ENCODE measurements at regions not wholly inside any gene's neighbourhood (a gene's known extent, or its start where the extent isn't known, plus 50 kb on each side); places are given as distances from the start of the nearest gene placed in this dataset.

DNA sequence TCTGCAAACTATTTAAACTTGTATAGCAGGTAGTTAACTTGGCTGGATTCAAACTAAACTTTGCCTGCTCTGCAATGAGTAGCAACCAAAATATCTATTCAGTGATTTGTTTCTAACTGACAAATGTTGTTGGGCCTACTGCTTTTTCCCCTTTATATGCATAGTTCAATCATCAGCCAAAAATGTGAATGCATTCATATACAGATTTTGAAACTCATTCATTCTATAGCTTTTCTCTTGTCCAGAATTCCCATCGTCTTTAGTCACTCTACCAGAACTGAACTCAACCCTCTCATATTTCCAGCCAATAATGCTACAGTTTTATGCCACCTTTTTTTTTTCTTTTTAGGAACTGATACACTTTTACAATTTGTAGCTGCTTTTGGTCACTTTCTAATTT is 599.8 kb downstream of the RPL10L start:
- TF ChIP-seq EZH2phosphoT487 (conservative IDR thresholded peaks at IDR 0.05; ENCODE audit: low read length) = no peak
- Histone ChIP-seq H3K79me2 (ENCODE audit: insufficient read depth, low read length) (no peaks in the 10 kb centered on the region), H3K4me3 (ENCODE audit: insufficient read depth, low read length, poor library complexity, severe bottlenecking) (no peak overlapping the region), H3K9me3 (ENCODE audit: insufficient read depth, low read length) (no peaks in the 10 kb centered on the region), H3K27me3 (ENCODE audit: low read length) (no peaks in the 10 kb centered on the region), H2AFZ (ENCODE audit: low read depth, low read length, severe bottlenecking) (no peak overlapping the region), H3K9me2 (replicated peaks; ENCODE audit: insufficient read depth, low read length) (no peaks in the 10 kb centered on the region), H3K9ac (ENCODE audit: low read length) (no peak overlapping the region), H3K36me3 (ENCODE audit: low read length) (no peaks in the 10 kb centered on the region), H3K4me2 (ENCODE audit: low read depth, low read length, poor library complexity, severe bottlenecking) (no peak overlapping the region), H3K27ac (ENCODE audit: low read depth, low read length) (no peak overlapping the region), H4K20me1 (ENCODE audit: low read depth, low read length) (no peaks in the 10 kb centered on the region), H3F3A (ENCODE audit: insufficient read depth) (no peaks in the 10 kb centered on the region)

DNA sequence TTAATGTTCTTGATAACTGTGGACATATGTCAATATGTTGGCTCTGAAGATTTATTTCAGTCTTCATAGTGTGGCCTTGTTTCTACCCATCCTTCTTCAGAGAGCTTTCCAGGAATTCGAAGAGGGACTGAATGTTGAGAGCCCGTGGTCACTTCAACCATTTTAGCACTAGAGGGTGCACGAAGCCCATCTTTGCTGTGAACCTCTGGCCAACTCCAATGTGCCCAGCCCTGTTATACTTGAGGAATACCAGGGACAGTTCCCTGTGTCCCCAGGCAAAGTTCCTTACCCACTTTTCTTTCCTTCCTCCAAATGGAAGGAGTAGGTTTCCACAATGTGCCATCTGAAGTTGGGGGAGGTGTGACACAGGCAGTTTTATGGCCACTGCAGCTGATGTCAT is 603.5 kb downstream of the RPL10L start:
- Histone ChIP-seq H3K4me3 (ENCODE audit: insufficient read depth, low read length, poor library complexity, severe bottlenecking) (no peak overlapping the region), H3K36me3 (ENCODE audit: low read length) (no peaks in the 10 kb centered on the region), H3K4me2 (ENCODE audit: low read depth, low read length, poor library complexity, severe bottlenecking) (no peak overlapping the region), H3K9me2 (replicated peaks; ENCODE audit: insufficient read depth, low read length) (no peaks in the 10 kb centered on the region), H3K27ac (ENCODE audit: low read depth, low read length) (no peak overlapping the region), H3K9me3 (ENCODE audit: insufficient read depth, low read length) (no peaks in the 10 kb centered on the region), H4K20me1 (ENCODE audit: low read depth, low read length) (no peaks in the 10 kb centered on the region), H3K9ac (ENCODE audit: low read length) (no peak overlapping the region), H3F3A (ENCODE audit: insufficient read depth) (no peaks in the 10 kb centered on the region), H3K79me2 (ENCODE audit: insufficient read depth, low read length) (no peaks in the 10 kb centered on the region), H3K27me3 (ENCODE audit: low read length) (no peaks in the 10 kb centered on the region), H2AFZ (ENCODE audit: low read depth, low read length, severe bottlenecking) (no peak overlapping the region)
- no peak for TF ChIP-seq EZH2phosphoT487 (conservative IDR thresholded peaks at IDR 0.05; ENCODE audit: low read length)
- TF ChIP-seq, protein P1, sequence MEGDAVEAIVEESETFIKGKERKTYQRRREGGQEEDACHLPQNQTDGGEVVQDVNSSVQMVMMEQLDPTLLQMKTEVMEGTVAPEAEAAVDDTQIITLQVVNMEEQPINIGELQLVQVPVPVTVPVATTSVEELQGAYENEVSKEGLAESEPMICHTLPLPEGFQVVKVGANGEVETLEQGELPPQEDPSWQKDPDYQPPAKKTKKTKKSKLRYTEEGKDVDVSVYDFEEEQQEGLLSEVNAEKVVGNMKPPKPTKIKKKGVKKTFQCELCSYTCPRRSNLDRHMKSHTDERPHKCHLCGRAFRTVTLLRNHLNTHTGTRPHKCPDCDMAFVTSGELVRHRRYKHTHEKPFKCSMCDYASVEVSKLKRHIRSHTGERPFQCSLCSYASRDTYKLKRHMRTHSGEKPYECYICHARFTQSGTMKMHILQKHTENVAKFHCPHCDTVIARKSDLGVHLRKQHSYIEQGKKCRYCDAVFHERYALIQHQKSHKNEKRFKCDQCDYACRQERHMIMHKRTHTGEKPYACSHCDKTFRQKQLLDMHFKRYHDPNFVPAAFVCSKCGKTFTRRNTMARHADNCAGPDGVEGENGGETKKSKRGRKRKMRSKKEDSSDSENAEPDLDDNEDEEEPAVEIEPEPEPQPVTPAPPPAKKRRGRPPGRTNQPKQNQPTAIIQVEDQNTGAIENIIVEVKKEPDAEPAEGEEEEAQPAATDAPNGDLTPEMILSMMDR (IDR thresholded peaks at IDR 0.05; ENCODE audit: insufficient read depth, low read length, poor library complexity, severe bottlenecking) = no peak

DNA sequence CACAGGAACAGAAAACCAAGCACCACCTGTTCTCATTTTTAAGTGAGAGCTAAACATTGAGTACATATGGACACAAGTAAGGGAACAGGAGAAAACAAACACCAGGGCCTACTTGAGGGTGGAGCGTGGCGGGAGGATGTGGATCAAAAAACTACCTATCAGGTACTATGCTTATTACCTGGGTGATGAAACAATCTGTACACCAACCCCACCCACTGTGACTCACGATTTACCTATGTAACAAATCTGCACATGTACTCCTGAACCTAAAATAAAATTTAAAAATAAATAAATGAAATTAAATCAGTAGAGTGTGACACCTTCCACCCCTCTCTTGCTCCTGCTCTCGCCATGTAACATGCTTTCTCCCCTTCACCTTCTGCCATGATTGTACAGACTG is 615.5 kb downstream of the RPL10L start:
- TF ChIP-seq EZH2phosphoT487 (conservative IDR thresholded peaks at IDR 0.05; ENCODE audit: low read length) = no peak
- TF ChIP-seq, protein P1 (IDR thresholded peaks at IDR 0.05; ENCODE audit: insufficient read depth, low read length, poor library complexity, severe bottlenecking) = no peak
- H3F3A ChIP-seq (ENCODE audit: insufficient read depth) = no peaks in the 10 kb centered on the region
- no peak overlapping the region for H3K9ac ChIP-seq (ENCODE audit: low read length)
- no peak overlapping the region for H3K4me2 ChIP-seq (ENCODE audit: low read depth, low read length, poor library complexity, severe bottlenecking)
- H3K9me2 ChIP-seq (replicated peaks; ENCODE audit: insufficient read depth, low read length) = no peaks in the 10 kb centered on the region
- no peaks in the 10 kb centered on the region for H3K36me3 ChIP-seq (ENCODE audit: low read length)
- no peaks in the 10 kb centered on the region for H4K20me1 ChIP-seq (ENCODE audit: low read depth, low read length)
- no peak overlapping the region for H2AFZ ChIP-seq (ENCODE audit: low read depth, low read length, severe bottlenecking)
- H3K27ac ChIP-seq (ENCODE audit: low read depth, low read length) = no peak overlapping the region
- no peaks in the 10 kb centered on the region for H3K27me3 ChIP-seq (ENCODE audit: low read length)
- no peaks in the 10 kb centered on the region for H3K79me2 ChIP-seq (ENCODE audit: insufficient read depth, low read length)
- no peak overlapping the region for H3K4me3 ChIP-seq (ENCODE audit: insufficient read depth, low read length, poor library complexity, severe bottlenecking)
- no peaks in the 10 kb centered on the region for H3K9me3 ChIP-seq (ENCODE audit: insufficient read depth, low read length)

DNA sequence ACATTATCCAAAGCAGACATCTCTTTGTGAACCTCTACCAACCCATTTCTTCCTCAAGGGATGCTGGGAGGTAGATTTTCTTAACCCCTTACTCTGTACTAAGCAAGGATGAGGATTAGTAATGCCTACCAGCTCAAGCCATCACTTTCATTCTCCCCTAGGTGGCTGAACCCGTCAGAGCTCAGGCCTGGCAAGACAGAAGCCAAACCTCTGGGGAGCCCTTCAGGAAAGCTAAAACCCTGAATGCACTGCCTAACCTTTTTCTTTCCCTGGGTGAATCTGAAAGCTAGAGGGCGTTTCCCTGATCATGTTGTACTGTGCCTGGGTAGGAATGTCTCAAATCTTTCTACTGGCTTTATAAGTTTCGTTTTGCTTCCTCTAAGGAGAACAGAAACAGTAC is 617.3 kb downstream of the RPL10L start:
- H4K20me1 ChIP-seq (ENCODE audit: low read depth, low read length) = no peaks in the 10 kb centered on the region
- no peak overlapping the region for H3K9ac ChIP-seq (ENCODE audit: low read length)
- no peak overlapping the region for H3K27ac ChIP-seq (ENCODE audit: low read depth, low read length)
- H3K79me2 ChIP-seq (ENCODE audit: insufficient read depth, low read length) = no peaks in the 10 kb centered on the region
- no peaks in the 10 kb centered on the region for H3K36me3 ChIP-seq (ENCODE audit: low read length)
- H3K9me2 ChIP-seq (replicated peaks; ENCODE audit: insufficient read depth, low read length) = no peaks in the 10 kb centered on the region
- H3F3A ChIP-seq (ENCODE audit: insufficient read depth) = no peaks in the 10 kb centered on the region
- no peak overlapping the region for H3K4me3 ChIP-seq (ENCODE audit: insufficient read depth, low read length, poor library complexity, severe bottlenecking)
- H3K9me3 ChIP-seq (ENCODE audit: insufficient read depth, low read length) = no peaks in the 10 kb centered on the region
- no peaks in the 10 kb centered on the region for H3K27me3 ChIP-seq (ENCODE audit: low read length)
- TF ChIP-seq EZH2phosphoT487 (conservative IDR thresholded peaks at IDR 0.05; ENCODE audit: low read length) = no peak
- TF ChIP-seq, protein P1 (IDR thresholded peaks at IDR 0.05; ENCODE audit: insufficient read depth, low read length, poor library complexity, severe bottlenecking) = no peak
- no peak overlapping the region for H2AFZ ChIP-seq (ENCODE audit: low read depth, low read length, severe bottlenecking)
- H3K4me2 ChIP-seq (ENCODE audit: low read depth, low read length, poor library complexity, severe bottlenecking) = no peak overlapping the region
